Neural cell (in vitro differentiated cells): ENCODE measurements at regions not wholly inside any gene's neighbourhood (a gene's known extent, or its start where the extent isn't known, plus 50 kb on each side); places are given as distances from the start of the nearest gene placed in this dataset.

Experiments
- CTCF ChIP-seq: fragments of 450-650 bp; IDR thresholded peaks from 2 replicates; pipeline ENCODE4 v1.5.1; 2014; ENCODE audit warnings: antibody characterized with exemption, mild to moderate bottlenecking, moderate library complexity; ENCODE audit not compliant: poor library complexity, severe bottlenecking
- EP300 ChIP-seq: fragments of 450-650 bp; conservative IDR thresholded peaks from 2 replicates; pipeline ENCODE4 v1.6.1; 2014; ENCODE audit warnings: antibody characterized with exemption, mild to moderate bottlenecking, moderate library complexity; ENCODE audit not compliant: poor library complexity, severe bottlenecking
- EZH2 ChIP-seq: fragments of 200-600, 300-800 bp; shearing (Covaris generic), sonication (generic); IDR thresholded peaks from 2 replicates; pipeline ENCODE4 v1.6.1; 2014; ENCODE audit warnings: antibody characterized with exemption, low read length, borderline replicate concordance, mild to moderate bottlenecking; ENCODE audit not compliant: insufficient read depth, poor library complexity, severe bottlenecking
- POLR2AphosphoS5 ChIP-seq: IDR thresholded peaks from 2 replicates; pipeline ENCODE4 v1.6.1; 2012
- RAD21 ChIP-seq: fragments of 450-650 bp; conservative IDR thresholded peaks from 2 replicates; pipeline ENCODE4 v1.6.1; 2014; ENCODE audit warnings: antibody characterized with exemption, mild to moderate bottlenecking, moderate library complexity
- SMC3 ChIP-seq: fragments of 450-650 bp; conservative IDR thresholded peaks from 2 replicates; pipeline ENCODE4 v1.6.1; 2014; ENCODE audit warnings: antibody characterized with exemption, mild to moderate bottlenecking, moderate library complexity; ENCODE audit not compliant: poor library complexity
- TAF1 ChIP-seq: IDR thresholded peaks from 2 replicates; pipeline ENCODE4 v1.6.1; 2012; ENCODE audit warnings: low read depth
- TF ChIP-seq, protein P1 (sequence below): IDR thresholded peaks from 2 replicates; pipeline ENCODE4 v1.6.1; 2012; ENCODE audit warnings: borderline replicate concordance

DNA sequence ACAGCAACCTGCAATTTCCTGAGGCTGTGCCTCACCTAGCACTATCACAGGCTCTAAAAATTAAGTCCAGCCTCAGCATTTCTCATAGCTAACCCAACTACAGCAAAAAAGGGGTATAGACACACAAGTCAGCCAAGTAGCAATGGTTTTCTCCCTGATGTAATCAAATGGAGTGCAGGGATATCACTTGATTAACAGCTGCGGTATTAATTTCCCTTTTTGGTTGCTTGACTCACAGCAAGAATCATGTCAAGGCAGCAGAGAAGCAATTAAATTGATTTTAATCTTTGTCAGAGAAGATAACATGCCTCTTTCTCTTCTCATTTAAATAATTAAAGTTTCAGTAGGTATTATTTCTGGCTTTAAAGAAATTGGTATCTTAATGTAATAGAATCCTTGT, 278.9 kb downstream of the RWDD3 start:
- TF ChIP-seq CTCF (no peak), POLR2AphosphoS5 (no peak), SMC3 (no peak), EP300 (no peak), EZH2 (no peak), TAF1 (no peak), RAD21 (no peak)
- TF ChIP-seq, protein P1, sequence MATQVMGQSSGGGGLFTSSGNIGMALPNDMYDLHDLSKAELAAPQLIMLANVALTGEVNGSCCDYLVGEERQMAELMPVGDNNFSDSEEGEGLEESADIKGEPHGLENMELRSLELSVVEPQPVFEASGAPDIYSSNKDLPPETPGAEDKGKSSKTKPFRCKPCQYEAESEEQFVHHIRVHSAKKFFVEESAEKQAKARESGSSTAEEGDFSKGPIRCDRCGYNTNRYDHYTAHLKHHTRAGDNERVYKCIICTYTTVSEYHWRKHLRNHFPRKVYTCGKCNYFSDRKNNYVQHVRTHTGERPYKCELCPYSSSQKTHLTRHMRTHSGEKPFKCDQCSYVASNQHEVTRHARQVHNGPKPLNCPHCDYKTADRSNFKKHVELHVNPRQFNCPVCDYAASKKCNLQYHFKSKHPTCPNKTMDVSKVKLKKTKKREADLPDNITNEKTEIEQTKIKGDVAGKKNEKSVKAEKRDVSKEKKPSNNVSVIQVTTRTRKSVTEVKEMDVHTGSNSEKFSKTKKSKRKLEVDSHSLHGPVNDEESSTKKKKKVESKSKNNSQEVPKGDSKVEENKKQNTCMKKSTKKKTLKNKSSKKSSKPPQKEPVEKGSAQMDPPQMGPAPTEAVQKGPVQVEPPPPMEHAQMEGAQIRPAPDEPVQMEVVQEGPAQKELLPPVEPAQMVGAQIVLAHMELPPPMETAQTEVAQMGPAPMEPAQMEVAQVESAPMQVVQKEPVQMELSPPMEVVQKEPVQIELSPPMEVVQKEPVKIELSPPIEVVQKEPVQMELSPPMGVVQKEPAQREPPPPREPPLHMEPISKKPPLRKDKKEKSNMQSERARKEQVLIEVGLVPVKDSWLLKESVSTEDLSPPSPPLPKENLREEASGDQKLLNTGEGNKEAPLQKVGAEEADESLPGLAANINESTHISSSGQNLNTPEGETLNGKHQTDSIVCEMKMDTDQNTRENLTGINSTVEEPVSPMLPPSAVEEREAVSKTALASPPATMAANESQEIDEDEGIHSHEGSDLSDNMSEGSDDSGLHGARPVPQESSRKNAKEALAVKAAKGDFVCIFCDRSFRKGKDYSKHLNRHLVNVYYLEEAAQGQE = no peak
